Epithelial cell of esophagus (primary cell): ENCODE measurements at regions not wholly inside any gene's neighbourhood (a gene's known extent, or its start where the extent isn't known, plus 50 kb on each side); places are given as distances from the start of the nearest gene placed in this dataset.

Experiments
- DNase-seq: peaks from one replicate; pipeline ENCODE4 v3.0.0; 2010; ENCODE audit warnings: low read depth
- H3K4me3 ChIP-seq: 2 replicates; pipeline ENCODE4 v1.5.1; 2011; ENCODE audit warnings: mild to moderate bottlenecking, low read length, control low read depth
- CTCF ChIP-seq: IDR thresholded peaks from 2 replicates; pipeline ENCODE4 v1.5.1; 2011; ENCODE audit warnings: low read depth, mild to moderate bottlenecking, low read length, control low read depth, inconsistent platforms; ENCODE audit not compliant: insufficient read depth; ENCODE audit errors: missing control alignments

GRCh38 chr7:98518159-98518947, 98.7 kb upstream of the NPTX2 start:
- DNase-seq, result no peak
- no peak for TF ChIP-seq CTCF
- no peak overlapping the region for H3K4me3 ChIP-seq

GRCh38 chr7:98515201-98515600, 101.9 kb upstream of the NPTX2 start:
- DNase-seq, result no peak
- TF ChIP-seq CTCF, result no peak
- H3K4me3 ChIP-seq, result no peak overlapping the region

GRCh38 chr7:98514211-98515031, 102.7 kb upstream of the NPTX2 start:
- H3K4me3 ChIP-seq, result no peak overlapping the region
- DNase-seq, result no peak
- TF ChIP-seq CTCF, result no peak

- DNase-seq, result no peak
- no peak for TF ChIP-seq CTCF
Observed at GRCh38 chr7:98511175-98511574, 105.9 kb upstream of the NPTX2 start.

GRCh38 chr7:98509836-98510235, 107.2 kb upstream of the NPTX2 start:
- DNase-seq, result no peak
- no peak overlapping the region for H3K4me3 ChIP-seq
- TF ChIP-seq CTCF, result no peak

More at GRCh38 chr7:98511175-98511574, 105.9 kb upstream of the NPTX2 start:
- no peak overlapping the region for H3K4me3 ChIP-seq

- no peak for DNase-seq
- H3K4me3 ChIP-seq, result no peak overlapping the region
- TF ChIP-seq CTCF, result no peak
Observed at GRCh38 chr7:98506471-98506870, 105.6 kb upstream of the BAIAP2L1 start.
